GM08714 (cell line): ENCODE measurements at regions not wholly inside any gene's neighbourhood (a gene's known extent, or its start where the extent isn't known, plus 50 kb on each side); places are given as distances from the start of the nearest gene placed in this dataset.

ENCODE experiments used
- H3K4me3 ChIP-seq: fragments of 200-500 bp; sonication (Bioruptor generic); 2 replicates; pipeline ENCODE4 v1.5.1; 2014; ENCODE audit warnings: mild to moderate bottlenecking, low read length, inconsistent platforms
- ZNF274 ChIP-seq: IDR thresholded peaks from 2 replicates; pipeline ENCODE4 v1.6.1; 2012; ENCODE audit warnings: mild to moderate bottlenecking, low read depth, low read length

DNA sequence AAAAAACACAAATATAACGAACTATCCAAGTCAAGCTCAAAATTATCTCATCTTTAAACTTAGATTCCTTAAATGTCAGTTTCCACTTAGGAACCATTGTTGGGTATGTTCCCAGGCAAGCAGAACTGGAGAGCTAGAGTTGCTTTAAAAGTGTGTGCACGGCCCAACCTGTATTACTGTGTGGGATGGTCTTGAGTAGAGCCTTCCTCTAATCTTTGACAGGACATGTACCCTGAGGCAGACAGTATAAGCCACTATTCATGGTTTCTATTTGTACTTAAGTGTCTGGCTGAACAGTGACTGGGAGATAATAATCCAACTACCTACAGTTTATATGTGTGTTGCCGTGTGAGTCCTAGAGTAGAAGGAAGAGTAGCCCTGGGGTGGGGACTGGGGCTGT is 239.7 kb downstream of the GPD2 start:
- H3K4me3 ChIP-seq, result no peak overlapping the region
- no peak for TF ChIP-seq ZNF274

DNA sequence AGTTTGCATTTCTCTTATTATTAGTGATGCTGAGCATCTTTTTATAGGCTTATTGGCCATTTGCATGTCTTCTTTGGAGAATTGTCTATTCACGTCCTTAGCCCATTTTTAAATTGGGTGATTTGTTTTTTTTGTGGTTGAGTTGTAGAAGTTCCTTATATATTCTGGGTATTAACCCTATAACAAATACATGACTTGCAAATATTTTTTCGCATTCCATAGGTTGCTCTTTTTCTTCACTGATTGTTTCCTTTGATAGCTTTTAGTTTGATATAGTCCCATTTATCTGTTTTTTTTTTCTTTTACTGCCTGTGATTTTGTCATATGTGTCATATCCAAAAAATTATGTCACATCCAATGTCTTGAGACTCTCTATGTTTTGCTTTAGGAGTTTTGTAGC is 243.6 kb downstream of the GPD2 start:
- no peak for TF ChIP-seq ZNF274
- H3K4me3 ChIP-seq, result no peak overlapping the region

DNA sequence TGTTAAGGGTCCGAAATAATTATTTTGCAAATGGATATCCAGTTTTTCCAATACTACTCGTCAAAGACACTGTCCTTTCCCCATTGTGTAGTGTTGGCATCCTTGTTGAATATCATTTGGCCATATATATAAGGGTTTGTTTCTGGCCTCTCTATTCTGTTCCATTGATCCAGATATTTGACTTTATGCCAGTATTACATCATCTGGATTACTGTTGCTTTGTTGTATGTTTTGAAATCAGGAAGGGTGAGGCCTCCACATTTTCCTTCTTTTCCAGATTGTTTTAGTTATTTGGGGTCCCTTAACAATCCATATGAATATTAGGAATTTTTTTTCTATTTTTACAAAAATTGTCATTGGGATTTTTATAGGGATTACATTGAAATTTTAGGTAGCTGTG is 244.1 kb downstream of the GPD2 start:
- H3K4me3 ChIP-seq, result no peak overlapping the region
- no peak for TF ChIP-seq ZNF274

DNA sequence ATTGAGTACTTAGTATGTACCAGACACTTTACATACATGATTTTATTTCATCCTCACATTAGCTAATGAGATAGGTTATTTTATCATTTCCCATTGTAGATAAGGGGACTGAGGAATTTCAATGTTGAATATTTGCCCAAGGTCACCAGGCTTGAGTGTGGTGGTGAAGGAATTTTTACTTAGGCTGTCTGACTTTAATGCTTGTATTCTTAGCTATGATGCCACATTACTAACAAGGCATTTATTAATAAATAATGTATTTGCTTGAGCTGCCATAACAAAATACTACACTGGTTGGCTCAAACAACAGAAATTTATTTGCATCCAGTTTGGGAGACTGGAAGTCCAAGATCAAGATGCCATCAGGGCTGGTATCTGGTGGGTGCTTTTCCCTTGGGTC is 250.9 kb downstream of the GPD2 start:
- no peak for TF ChIP-seq ZNF274
- no peak overlapping the region for H3K4me3 ChIP-seq

DNA sequence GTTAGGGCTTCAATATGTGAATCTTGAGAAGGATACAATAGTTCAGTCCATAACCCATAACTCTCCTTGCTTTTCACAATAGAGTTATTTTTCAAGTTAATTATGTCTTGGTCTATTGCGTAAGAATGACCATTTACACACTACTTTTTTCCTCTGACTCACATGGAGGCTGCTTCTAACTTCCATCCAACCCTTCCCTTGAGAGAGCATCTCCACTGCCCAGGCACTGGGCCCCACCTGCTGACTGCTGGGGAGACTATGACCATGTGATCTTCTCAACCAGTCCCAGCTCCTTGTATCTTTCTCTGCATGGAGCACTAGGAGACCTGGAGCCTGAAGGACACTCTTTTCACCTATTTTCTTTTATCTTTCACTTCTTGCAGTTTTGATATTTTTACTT is 251.5 kb downstream of the GPD2 start:
- no peak overlapping the region for H3K4me3 ChIP-seq
- no peak for TF ChIP-seq ZNF274

DNA sequence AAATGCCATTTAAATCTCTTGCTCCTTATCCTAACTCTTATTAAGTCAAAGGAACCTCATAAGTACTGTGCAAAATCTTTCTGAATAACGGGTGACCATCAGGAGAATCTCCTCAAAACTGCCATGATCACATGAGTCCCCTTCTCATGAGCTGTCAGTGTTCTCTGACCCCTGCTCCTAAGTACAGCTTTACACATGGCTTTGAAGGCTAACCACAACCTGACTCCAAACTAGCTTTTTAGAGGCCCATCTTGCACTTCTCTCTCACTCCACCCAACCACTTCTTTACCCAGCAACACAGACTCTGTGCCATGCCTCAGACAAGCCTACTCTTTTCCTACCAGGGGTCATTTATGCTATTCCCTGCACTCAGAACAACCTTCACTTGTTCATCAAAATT is 253.8 kb downstream of the GPD2 start:
- no peak for TF ChIP-seq ZNF274
- no peak overlapping the region for H3K4me3 ChIP-seq

DNA sequence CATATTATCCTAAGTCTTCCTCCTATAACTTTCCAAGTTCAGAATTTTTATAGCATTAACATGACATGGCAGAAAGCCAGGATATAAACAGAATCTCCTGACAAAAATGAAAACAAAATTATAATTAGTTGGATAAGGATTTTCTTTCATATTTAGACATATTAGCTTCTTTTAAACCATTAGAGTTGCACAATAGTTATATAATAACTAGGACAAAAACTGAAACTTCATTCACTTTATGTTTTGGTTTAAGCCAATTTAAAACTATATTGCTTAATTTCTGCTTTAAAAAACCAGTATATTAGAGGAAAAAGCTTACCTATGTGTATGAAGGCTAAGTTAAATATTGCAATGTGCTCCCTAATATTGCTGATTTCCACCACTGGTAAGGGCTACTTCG is 254.8 kb downstream of the GPD2 start:
- no peak for TF ChIP-seq ZNF274
- H3K4me3 ChIP-seq, result no peak overlapping the region

DNA sequence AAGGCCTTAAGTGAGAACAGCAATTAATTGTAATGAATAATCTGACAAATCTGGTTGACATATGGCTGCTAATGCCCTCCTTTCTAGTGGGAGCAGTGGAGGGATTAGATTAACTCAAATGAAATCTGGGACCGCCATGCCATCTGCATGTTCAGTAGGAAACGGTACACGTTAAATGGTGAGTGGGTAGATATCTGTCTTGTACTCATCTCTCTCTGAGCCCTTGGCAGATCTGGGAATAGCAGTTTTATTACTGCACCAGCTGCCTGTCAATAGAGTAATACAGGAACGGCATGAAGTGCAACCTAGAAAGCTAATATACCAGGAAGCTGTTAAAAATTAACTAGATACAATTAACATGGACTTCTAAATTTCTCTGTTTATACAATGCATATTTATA is 258.8 kb downstream of the GPD2 start:
- TF ChIP-seq ZNF274, result no peak
- no peak overlapping the region for H3K4me3 ChIP-seq

DNA sequence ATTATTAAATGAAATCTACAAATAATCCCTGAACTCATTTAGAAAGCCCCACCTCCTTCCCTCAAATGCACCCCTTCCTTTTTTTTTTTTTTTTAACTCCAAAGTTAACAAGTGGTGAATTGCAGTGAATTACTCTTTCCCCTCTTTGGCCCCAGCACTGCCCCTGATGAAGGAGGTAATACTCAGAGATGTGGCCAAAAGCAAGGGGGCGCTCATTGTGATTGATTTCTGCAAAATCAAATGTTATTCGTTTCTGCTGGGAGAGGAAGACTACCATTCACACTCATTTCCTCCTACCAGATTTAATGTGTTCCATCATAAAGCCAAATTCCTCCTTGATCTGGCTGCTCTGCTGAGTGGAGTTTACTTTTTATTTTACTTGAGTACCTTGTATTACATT is 259.4 kb downstream of the GPD2 start:
- no peak for TF ChIP-seq ZNF274

DNA sequence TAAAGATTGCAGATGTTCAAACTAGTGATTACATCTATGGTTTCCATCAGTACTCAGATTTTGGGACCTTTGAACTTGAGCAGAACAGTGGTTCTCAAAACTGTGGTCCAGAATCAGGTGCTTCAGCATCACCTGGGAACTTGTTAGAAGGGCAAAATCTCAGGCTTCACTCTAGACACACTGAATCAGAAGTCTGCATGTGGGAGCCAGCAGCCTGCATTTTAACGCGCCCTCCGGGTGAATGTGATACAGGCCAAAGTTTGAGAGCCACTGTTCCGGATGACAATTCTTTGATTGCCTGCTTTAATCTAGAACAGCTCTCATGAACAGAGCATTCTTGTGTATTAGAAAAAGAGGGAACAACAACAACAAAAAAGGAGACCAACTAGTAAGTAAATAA is 261.7 kb downstream of the GPD2 start:
- no peak for TF ChIP-seq ZNF274
- H3K4me3 ChIP-seq, result no peak overlapping the region

More for the DNA sequence above, 259.4 kb downstream of the GPD2 start:
- H3K4me3 ChIP-seq, result no peak overlapping the region

DNA sequence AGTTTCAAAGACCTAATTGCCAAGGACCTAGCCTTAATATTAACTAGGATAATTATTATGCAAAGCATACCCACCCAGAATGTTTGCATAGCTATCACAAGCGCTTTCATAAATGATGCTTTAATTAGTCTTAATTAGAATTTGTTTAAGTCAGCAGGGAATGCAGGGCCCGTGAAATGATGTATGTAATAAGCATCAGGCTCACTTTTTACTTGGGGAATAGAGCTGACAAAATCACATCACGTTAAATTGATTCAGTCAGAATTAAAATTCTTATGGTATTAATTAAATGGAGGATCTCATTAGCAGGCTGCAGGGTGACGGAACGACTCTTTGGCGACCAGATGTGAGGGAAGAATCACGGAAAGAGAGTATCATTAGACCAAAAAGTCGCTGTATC is 264.5 kb downstream of the GPD2 start:
- H3K4me3 ChIP-seq, result no peak overlapping the region
- TF ChIP-seq ZNF274, result no peak

DNA sequence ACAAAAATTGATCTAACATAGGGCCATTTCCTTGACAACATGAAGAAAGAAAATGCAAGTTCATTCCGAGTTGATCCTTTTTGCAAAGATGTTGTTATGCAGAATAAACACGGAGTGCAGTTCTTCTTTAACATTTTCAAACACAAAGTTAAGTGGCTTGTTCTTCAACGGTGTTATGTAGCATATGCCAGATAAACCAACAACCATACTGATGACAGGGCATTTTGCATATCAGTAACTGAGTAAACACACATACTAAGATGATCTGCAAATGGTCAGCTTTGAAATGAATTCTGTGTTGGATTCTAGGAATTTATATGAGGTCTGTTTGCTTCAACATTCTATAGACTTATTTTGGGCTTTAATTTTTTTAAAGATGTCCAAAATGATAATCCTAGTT is 266.4 kb downstream of the GPD2 start:
- no peak for TF ChIP-seq ZNF274
- H3K4me3 ChIP-seq, result no peak overlapping the region

DNA sequence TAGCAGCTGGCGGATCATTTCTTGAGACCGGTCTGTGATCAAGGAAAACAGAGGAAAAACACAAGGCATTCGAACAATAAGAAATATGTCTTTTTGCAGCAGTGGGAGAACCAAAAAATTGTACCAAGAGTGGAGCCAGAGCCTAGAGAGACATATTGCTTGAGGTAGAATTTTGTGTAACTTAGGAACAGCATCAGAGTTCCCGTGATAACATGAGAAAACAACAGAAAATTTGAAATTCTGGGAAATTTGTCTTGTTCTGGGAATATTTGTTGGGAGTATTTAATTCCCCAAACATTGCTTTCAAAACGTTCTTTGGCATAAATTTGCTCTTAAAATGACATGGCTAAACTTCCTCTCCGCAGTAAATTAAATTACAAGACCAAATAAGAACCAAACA is 267.5 kb downstream of the GPD2 start:
- no peak for TF ChIP-seq ZNF274
- no peak overlapping the region for H3K4me3 ChIP-seq

DNA sequence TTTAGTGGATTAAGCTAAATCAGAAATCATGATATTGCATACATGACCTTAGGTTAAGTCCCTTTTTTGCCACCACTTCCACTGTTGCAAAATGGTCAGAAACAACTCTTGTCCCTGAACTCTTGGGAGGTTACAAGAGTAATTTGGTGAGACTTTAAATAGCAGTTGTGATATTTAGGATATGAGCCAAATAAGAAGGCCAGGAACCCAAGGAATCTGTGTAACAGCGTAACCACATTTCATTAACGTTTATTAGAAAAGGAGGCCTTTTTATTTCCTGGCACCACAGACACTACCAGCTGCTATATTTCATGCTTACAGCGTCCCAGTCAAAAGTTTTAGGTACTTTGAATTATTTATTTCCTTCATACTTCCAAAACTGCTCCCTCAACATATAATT is 268.0 kb downstream of the GPD2 start:
- no peak for TF ChIP-seq ZNF274
- no peak overlapping the region for H3K4me3 ChIP-seq

DNA sequence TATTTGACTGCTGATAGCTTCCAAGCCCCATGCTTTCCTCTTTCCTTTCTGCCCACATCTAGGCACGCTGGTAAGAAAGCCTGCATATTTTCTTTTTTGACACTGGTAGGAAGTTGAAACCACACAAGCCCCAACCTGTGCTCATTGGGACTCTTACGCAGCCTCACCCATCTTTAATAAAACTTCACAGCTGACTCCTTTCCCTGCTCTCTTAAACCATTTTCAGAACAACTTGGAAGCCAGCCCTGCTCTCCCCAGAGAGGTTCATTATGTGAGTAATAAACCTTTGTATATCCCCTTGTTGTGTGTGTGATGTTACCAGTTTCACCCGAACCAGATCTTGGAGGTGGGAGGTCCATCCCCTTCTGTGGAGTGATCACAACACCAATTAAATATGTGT is 268.4 kb downstream of the GPD2 start:
- no peak for TF ChIP-seq ZNF274
- no peak overlapping the region for H3K4me3 ChIP-seq

DNA sequence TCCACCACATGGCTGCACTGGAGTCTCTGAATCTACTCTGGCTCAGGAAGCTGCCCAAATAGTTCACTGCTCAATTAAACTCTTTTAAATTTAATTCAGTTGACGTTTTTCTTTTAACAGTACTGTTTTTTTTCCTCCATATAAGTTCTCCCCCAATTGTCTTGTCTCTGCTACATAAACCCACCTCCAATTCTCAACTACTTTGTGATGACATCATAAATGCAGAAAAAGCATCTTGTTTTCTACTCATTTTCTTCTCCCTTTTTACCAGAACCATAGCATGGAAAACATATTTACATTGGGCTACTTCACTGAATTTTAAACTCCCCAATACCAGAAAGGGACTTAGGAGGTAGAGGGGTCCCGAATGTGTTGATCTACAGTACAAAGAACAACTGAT is 270.4 kb downstream of the GPD2 start:
- TF ChIP-seq ZNF274, result no peak

DNA sequence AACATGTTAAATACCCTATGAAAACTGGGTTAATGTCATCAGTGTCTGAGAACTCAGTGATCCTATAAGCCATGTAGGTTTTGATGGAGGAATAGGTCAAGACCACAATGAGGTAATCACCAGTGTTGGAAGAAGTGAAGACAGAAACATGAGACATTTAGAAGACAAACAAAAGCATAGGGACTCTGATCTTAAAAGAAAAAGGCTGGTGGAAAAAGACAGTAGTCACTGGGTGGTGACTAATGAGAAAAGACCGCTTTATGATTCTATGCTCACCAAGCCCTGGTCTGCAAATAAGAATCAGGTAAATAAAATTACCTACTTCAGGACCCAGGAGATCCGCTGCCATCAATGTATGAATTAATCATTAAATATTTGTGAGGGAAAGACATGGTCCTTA is 271.9 kb downstream of the GPD2 start:
- no peak overlapping the region for H3K4me3 ChIP-seq
- no peak for TF ChIP-seq ZNF274

More for the DNA sequence above, 270.4 kb downstream of the GPD2 start:
- no peak overlapping the region for H3K4me3 ChIP-seq
